T-helper 2 cell treated with Interferon-gamma antibody and Interleukin-4, amounts not matched to agents 100 ng/mL and 5 ng/mL, for 36 hours (primary cell): ENCODE measurements at regions not wholly inside any gene's neighbourhood (a gene's known extent, or its start where the extent isn't known, plus 50 kb on each side); places are given as distances from the start of the nearest gene placed in this dataset.
"Not testable (repeated sequence)": the region's sequence is repeated elsewhere in the genome, so short reads cannot be mapped to it uniquely, and the experiment has no call there.

Experiments used
- intact Hi-C: fragments of 100-400 bp; cut with micrococcal nuclease; formaldehyde crosslinking; loops from one replicate; pipeline ENCODE4 v1.15.1; 2023

DNA sequence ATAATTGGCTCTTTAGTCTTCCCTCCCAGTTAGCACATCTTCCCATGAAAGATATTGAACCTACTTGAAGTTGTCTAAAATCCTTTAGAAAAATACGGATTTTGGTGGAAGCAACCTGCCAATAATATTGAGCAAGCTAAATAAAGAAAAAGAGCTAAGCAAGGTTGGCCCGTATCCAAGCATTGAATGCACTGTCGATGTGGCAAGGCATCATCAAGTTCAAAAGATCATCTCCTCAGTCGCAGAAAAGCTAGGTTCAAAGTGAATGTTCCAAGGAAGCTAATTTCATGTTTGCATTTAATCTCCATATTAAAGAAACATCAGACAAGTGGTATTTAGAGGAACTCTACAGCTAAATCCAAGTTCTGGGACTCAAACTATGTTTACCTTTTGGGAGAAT, 206.0 kb downstream of the MTERF1 start:
- intact Hi-C loops, result no loop called here

DNA sequence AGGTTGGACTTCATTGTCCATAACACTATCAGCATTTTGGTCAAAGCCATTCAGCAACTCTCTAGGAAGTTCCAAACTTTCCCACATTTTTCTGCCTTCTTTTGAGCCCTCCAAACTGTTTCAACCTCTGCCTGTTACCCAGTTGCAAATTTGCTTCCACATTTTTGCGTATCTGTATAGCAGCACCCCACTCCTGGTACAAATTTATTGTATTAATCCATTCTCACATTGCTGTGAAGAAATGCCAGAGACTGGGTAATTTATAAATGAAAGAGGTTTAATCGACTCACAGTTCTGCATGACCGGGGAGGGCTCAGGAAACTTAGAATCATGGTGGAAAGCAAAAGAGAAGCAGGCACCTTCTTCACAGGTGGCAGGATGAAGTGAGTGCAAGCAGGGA, 198.8 kb downstream of the MTERF1 start:
- intact Hi-C loops, result no loop called here

DNA sequence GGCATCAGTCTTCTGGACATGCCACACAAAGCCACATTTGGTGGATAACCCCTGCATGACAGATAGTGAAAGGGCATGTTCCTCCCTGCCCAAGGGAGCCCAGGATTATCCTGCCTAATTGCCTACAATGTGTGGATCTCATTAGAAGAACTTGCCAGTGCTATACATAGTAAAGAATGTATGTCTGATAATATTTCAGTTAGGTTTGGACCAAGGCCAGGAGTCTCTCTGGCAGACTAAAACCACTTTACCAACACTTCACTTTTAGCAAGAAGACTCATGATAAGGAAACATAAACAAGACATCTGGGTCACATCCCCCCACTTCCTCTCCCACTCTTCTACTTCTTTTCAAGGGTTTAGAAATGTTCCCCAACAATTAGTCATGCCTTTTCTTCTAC, 196.7 kb downstream of the MTERF1 start:
- intact Hi-C loops, result no loop called here

DNA sequence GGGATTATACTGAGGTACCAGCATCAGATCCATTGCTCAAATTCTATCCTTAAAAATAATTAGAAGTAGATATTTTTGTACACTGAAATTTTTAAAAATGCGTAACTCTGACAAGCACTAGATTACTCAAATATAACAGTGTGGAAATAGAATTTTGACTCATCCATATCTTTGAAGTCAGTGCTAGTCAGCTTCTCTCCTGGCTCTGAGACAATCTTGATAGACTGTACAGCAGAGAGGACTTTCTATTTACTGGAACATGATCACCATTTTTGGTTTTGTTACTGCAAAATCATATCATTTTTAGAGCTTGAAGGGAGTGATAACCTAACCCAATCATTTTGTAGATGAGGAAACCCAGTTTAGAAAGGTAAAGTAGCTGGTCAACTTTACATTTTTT, 195.0 kb downstream of the MTERF1 start:
- intact Hi-C loops, result no loop called here

DNA sequence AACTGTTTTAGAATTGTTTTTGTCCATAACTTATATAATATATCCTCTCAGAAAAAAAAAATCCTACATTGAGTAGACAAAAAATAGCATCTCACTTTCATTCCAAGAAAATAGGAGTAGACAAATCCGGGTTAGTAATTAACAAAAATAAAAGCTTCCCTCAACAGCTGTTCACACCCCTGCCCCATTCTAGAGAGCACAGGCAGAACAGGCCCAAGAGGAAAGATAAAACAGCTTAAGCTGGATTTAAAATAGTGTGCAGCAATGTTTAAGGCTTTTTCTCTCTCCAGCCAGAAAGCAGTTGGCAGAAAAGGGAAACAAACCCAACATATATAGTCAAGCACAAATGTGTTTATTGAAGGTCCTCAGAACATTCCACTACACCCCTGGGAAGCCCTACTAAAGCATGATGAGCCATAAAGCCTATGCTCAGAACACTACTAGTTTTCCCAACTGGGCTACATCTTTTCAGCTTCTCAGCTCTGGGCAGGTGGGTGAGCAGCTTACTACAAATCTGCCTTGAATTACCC, 189.9 kb downstream of the MTERF1 start:
- intact Hi-C loops, result no loop called here

DNA sequence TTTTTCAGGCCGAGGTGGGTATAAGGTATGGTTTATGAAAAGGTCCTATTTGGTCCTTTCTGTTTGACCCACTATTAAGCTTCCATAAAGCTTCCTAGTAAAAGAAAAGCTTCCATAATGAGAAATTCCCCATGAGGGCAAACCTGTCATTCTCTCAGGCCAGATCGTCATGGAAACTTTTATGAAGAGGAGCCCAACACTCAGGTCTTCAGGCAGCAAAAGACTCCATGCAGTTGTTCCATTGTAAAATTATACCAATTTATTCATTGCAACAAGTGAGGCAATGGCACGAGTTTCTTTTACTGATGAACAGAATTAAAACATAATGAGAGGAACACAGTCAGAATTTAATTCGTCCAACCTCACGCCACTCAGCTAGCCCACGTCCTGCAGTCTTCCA, 188.6 kb downstream of the MTERF1 start:
- intact Hi-C loops, result no loop called here

DNA sequence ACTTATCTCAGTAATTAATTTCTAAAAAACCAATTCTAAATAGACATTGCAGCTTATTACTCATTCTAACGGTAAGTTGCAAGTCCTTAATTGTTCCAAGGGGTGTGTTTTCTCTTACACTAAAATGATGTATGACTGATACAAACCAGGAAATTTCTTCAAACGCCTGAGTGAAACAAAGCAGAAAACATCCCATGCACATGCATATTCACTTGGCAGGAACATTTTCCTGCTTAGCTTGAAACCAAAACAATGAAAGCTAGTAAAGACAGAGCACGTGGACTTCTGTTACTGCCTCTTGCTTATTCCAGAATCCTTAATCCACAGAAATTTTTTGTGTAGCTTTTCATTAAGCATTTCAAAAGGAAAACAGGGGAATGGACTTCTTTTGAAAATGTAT, 187.7 kb downstream of the MTERF1 start:
- intact Hi-C loops, result no loop called here

DNA sequence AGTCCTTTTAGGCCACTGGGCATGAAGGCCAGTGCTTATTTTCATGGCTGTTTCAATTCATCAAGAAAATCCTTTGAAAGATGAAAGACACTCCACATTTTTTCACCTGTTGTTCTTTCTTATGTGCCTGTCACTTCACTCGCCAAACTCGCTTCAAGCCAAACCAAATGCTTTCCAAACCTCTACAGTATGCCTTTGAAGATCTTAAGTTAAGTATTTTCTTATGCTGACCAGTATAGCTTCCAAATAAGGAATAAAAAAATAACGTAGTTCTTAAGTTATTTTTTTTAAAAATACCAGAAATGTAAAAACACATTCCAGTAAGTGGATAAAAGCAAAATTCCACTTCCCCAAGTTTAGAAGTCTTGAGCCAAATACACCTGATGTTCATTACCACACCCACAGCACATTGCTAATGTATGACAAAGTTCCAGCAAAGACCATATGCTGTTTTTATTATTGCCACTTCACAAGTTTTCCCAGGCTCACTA, 186.1 kb downstream of the MTERF1 start:
- intact Hi-C loops, result no loop called here

DNA sequence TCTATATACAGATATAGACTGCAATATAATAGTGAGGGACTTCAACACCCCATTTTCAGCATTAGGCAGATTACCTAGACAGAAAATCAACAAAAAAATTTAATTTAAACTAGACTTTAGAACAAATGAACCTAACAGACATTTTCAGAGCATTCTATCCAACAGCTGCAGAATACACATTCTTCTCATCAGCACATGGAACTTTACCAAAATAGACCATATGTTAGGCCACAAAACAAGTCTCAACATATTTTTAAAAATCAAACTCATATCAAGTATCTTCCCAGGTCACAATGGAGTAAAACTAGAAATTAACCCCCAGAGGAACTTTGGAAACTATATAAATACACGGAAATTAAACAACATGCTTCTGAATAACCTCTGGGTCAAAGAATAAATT, 169.6 kb downstream of the MTERF1 start:
- intact Hi-C loops, result no loop called here

DNA sequence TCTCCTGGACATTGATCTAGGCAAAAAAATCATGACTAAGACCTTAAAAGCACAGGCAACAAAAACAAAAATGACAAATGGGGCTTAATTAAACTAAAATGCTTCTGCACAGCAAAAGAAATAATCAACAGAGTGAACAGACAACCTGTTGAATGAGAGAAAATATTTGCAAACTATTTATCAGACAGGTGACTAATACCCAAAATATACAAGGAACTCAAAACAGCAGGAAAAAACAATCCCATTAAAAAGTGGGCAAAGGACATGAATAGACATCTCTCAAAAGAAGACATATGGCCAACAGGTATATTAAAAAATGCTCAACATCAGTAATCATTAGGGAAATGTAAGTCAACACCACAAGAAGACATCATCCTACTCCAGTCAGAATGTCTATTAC, 166.8 kb downstream of the MTERF1 start:
- intact Hi-C loops, result no loop called here

DNA sequence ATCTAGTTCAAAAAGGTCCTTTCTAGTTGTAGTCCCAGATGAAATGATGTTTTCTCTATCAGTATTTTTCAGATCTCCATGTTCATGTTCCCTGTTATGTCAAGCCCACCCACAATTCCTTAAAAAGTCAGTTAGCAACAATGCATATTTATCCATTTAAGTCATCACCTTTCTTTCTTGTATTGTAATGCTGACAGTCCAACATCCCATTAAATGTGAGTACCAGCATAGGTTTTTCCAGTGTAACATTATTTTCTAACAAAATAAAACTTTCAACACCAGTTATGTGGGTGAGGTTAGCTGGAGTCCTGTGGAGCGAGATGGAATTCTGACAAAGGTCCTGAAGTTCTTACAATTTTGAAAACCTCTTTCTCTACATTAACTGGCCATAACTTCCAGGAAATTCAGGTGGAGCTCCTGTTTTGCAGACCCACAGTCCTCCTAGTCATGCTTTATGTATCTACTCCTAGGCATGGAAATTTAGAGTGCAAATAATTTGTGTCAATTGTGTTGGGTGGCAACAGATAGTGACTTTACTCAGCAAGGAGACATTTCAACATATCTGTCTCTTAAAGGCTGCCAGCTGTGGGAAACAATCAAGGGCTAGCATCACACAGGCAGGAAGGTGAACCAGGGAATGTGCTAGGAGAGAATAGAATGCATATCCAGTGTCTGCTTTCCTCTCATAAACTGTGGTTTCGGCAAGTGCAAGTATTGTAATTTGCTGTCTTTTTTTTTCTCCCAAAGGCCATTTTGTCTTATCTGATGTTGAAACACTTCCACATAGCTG, 162.6 kb downstream of the MTERF1 start:
- intact Hi-C loops, result no loop called here

DNA sequence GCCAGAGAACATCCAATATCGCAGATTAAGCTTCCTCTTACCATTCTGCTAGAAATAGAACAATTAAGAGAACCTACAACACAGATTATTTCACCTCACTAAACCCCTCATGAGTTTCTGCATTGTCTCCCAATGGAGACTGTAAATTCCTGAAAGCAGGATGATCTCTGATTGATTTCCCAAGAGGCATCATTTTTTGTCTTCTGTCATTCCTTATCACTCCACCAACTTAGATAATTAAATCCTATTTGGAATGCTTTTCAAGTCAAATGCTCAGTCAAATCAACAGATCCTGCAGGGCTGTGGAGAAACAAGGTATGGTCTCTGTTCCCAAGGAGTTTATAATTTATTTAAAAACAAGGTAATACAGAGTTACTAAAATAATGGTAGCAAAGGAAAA, 161.5 kb downstream of the MTERF1 start:
- intact Hi-C loops, result no loop called here

DNA sequence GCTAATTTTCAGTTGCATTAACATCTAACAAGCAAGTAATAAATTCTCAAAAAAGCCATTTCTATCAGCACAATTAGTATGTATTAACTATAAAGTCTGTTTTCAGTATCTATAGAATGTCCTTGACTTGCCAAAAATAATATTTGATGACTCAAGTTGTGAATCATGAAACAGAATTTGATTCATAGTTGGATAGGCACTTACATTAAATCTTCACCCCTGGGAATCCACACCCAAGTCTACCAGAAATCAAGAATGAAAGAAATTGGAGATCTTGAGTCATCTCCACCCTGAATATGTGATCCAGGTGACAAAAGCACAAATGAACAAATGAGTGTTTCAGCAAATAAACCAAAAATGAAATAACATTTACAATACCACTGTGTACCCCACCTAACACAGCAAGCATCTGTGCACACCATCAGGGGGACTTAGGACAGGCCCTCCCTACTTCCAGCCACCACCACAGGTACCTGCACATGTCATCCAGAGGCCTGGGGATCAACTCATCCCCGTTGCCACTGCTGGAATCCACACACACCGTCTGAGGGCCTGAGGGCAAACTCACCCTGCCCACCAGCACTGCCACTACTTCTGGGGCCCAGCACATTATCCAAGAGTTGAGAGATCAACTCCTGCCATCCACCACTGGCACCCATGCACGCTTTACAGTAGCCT, 160.1 kb downstream of the MTERF1 start:
- intact Hi-C loops, result no loop called here

DNA sequence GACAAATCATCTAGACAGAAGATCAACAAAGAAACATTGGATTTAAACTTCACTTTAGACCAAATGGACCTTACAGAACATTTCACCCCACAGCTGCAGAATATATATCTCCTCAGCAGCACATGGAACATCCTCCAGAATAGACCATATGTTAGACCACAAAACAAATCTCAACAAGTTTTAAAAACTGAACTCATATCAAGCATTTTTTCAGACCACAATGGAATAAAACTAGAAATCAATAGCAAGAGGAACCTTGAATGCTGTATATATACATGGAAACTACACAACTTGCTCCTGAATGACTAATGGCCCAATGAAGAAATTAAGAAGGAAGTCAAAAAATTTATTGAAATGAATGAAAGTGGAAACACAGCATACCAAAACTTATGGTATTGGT, 157.7 kb downstream of the MTERF1 start:
- intact Hi-C loops, result no loop called here

DNA sequence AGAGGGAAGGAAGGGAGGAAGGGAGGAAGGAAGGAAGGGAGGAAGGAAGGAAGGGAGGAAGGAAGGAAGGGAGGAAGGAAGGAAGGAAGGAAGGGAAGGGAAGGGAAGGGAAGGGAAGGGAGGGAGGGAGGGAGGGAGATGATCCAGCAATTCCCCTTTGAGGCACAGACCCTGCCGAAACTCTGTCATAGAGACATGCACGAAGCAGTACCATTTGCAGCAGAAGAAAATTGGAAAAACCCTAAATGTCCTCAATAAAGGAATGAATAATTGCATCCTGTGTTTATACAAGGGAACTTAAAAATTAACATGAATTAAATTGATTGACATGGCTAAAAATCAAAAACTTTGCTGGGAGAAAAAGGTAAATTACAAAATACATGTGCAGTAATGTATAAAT, 151.5 kb downstream of the MTERF1 start:
- intact Hi-C loops, result not testable (repeated sequence)

DNA sequence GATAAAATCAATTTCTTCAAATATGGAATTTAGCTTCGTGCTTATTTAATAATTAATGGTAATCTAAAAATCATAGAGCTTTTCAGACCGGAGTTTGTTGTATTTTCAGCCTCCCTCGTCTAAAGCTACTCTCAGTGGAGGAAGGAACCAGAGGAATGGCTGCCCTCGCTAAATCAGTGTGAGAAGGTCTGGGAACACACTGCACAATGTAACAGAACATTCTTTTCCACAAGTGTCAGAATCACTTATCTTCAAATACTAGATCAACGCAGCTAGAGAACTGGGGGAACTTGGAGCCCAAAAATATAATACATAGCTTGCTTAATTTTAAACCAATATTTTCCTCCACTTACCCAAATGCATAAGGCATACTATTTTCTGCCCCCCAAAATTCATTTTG, 148.5 kb downstream of the MTERF1 start:
- intact Hi-C loops, result no loop called here

DNA sequence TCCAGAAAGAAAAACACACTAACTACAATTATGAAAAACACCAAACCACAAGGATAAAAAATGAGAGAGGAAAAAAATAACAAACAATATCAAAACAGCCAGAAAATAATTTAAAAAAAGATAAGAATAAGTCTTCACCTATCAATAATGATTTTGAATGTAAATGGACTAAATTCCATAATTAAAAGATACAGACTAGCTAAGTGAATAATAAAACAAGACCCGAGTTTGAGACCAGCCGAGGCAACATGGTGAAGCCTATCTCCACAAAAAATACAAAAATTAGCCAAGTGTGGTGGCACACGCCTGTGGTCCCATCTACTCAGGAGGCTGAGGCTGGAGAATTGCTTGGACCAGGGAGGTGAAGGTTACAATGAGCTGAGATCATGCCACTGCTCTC, 131.1 kb downstream of the MTERF1 start:
- intact Hi-C loops, result no loop called here

DNA sequence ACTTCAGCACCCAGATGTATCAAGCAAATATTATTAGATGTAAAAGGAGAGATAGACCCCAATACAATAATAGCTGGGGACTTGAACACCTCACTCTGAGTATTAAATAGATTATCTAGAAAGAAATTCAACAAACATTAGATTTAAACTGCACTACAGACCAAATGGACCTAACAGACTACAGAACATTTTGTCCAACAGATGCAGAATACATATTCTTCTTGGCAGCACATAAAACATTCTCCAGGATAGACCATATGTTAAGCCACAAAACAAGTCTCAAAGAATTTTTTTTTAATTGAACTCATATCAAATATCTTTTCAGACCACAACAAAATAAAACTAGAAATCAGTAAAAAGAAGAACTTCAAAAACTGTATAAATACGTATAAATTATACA, 130.4 kb downstream of the MTERF1 start:
- intact Hi-C loops, result no loop called here

DNA sequence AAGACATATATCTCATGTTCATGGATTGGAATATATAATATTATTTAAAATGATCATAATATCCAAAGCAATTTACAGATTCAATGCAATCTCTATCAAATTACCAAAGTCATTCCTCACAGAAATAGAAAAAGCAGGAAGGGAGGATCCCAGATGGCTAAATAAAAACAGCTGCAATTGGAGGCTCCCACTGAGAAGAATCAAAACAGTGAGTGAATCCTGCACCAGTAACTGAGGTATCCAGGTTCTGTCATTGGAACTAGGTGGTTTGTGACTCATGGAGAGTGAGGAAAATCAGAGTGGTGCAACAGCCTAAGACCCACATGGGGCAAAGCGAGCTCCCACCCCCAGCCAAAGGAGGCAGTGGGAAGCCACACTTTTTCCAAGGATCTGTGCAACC, 128.4 kb downstream of the MTERF1 start:
- intact Hi-C loops, result no loop called here

DNA sequence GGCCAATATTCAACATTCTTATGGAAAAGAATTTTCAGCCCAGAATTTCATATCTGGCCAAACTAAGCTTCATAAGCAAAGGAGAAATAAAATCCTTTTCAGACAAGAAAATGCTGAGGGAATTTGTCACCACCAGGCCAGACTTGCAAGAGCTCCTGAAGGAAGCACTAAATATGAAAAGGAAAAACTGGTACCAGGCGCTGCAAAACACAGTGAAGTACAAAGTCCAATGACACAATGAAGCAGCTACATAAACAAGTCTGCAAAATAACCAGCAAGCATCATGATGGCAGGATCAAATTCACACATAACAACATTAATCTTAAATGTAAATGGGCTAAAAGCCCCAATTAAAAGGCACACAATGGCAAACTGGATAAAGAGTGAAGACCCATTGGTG, 126.2 kb downstream of the MTERF1 start:
- intact Hi-C loops, result not testable (repeated sequence)

DNA sequence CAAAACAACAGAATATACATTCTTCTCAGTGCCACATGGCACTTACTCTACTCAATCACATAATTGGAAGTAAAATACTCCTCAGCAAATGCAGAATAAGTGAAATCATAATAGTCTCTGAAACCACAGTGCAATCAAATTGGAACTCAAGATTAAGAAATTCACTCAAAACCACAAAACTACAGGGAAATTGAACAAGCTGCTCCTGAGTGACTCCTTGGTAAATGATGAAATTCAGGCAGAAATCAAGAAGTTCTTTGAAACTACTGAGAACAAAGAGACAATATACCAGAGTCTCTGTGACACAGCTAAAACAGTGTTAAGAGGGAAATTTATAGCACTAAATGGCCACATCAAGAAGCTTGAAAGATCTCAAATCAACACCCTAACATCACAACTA, 125.4 kb downstream of the MTERF1 start:
- intact Hi-C loops, result not testable (repeated sequence)

DNA sequence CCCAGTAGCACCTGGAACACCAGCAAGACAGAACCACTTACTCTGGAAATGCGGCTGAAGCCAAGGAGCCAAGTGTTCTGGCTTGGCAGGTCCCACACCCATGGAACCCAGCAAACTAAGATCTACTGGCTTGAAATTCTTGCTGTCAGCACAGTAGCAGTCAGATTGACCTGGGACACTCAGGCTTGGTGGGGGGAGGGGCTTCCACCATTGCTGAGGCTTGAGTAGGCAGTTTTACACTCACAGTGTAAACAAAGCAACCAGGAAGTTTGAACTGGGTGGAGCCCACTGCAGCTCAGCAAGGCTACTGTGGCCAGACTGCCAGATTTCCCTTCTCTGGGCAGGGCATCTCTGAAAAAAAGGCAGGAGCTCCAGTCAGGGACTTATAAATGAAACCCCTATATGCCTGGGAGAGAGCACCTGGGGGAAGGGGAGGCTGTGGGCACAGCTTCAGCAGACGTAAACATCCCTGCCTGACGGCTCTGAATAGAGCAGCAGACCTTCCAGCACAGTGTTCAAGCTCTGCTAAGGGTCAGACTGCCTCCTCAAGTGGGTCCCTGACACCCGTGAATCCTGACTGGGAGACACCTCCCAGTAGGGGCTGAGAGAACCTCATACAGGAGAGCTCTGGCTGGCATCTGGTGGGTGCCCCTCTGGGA, 121.2 kb downstream of the MTERF1 start:
- intact Hi-C loops, result no loop called here
